PC-3 (cell line): ENCODE measurements at regions not wholly inside any gene's neighbourhood (a gene's known extent, or its start where the extent isn't known, plus 50 kb on each side); places are given as distances from the start of the nearest gene placed in this dataset.
A peak's percentile ranks its signal among the peaks of the same experiment; 100 is the strongest.
"Not testable (repeated sequence)": the region's sequence is repeated elsewhere in the genome, so short reads cannot be mapped to it uniquely, and the experiment has no call there.

Source experiments
- ATAC-seq: fragments of 200-7000 bp; cut with Tn5 transposase; 2 replicates; pipeline ENCODE4 v1.9.1; 2020; ENCODE audit warnings: mild to moderate bottlenecking, moderate library complexity
- BruUV-seq: library from RNA; stranded (reverse); fragments of 400-500 nt; replicated peaks from 2 replicates; lab custom pipeline; 2021; lab: Mats Ljungman, UMichigan
- CTCF ChIA-PET: fragments of 300-600 bp; sonication (Branson Sonifier 250); formaldehyde crosslinking; loops from one replicate; lab custom pipeline; 2022; ENCODE audit warnings: antibody characterized with exemption; lab: Charles Lee
- POLR2A ChIA-PET: fragments of 300-600 bp; sonication (Branson Sonifier 250); formaldehyde crosslinking; loops from one replicate; lab custom pipeline; 2022; ENCODE audit warnings: antibody characterized with exemption; ENCODE audit not compliant: unreplicated experiment; lab: Charles Lee
- DNase-seq: peaks from one replicate; pipeline ENCODE4 v3.0.0-alpha.2; 2015
- H2AFZ ChIP-seq: fragments of 300-600 bp; sonication (generic); 2 replicates; pipeline ENCODE4 v1.6.0; 2016; ENCODE audit warnings: antibody characterized with exemption, low read length
- H3F3A ChIP-seq: fragments of 300-600 bp; sonication (generic); one replicate; pipeline ENCODE4 v1.6.0; 2017; ENCODE audit warnings: antibody characterized with exemption, low read length, control low read depth, mild to moderate bottlenecking; ENCODE audit not compliant: unreplicated experiment
- H3K27ac ChIP-seq: fragments of 300-600 bp; sonication (generic); 2 replicates; pipeline ENCODE4 v1.5.1; 2016; ENCODE audit warnings: mild to moderate bottlenecking, low read length
- H3K27me3 ChIP-seq: fragments of 300-600 bp; sonication (generic); 2 replicates; pipeline ENCODE4 v1.6.1; 2016; ENCODE audit warnings: low read length, mixed read lengths
- H3K36me3 ChIP-seq: fragments of 300-600 bp; sonication (generic); 2 replicates; pipeline ENCODE4 v1.6.1; 2016; ENCODE audit warnings: low read depth, mixed run types, low read length, mixed read lengths
- H3K4me1 ChIP-seq: fragments of 300-600 bp; sonication (generic); 2 replicates; pipeline ENCODE4 v1.5.1; 2016; ENCODE audit warnings: low read length; ENCODE audit not compliant: insufficient read depth
- H3K4me2 ChIP-seq: fragments of 300-600 bp; sonication (generic); 2 replicates; pipeline ENCODE4 v1.6.0; 2016; ENCODE audit warnings: low read length
- H3K4me3 ChIP-seq: fragments of 300-600 bp; sonication (generic); 2 replicates; pipeline ENCODE4 v1.5.1; 2016; ENCODE audit warnings: mild to moderate bottlenecking, low read length, mixed read lengths
- H3K79me2 ChIP-seq: fragments of 300-600 bp; sonication (generic); 2 replicates; pipeline ENCODE4 v1.6.1; 2017; ENCODE audit warnings: low read length, mixed read lengths
- H3K9ac ChIP-seq: fragments of 300-600 bp; sonication (generic); 2 replicates; pipeline ENCODE4 v1.6.0; 2016; ENCODE audit warnings: mild to moderate bottlenecking, low read length
- H3K9me2 ChIP-seq: fragments of 300-600 bp; sonication (generic); replicated peaks from 2 replicates; pipeline ENCODE4 v1.6.1; 2016; ENCODE audit warnings: mixed run types, low read length, mixed read lengths
- H3K9me3 ChIP-seq: fragments of 300-600 bp; sonication (generic); 2 replicates; pipeline ENCODE4 v1.6.1; 2016; ENCODE audit warnings: low read length, mixed read lengths
- H4K20me1 ChIP-seq: fragments of 300-600 bp; sonication (generic); 2 replicates; pipeline ENCODE4 v1.6.1; 2016; ENCODE audit warnings: low read length, mixed read lengths
- CTCF ChIP-seq: fragments of 300-600 bp; sonication (generic); conservative IDR thresholded peaks from 2 replicates; pipeline ENCODE4 v1.5.1; 2017; ENCODE audit warnings: antibody characterized with exemption, low read depth, mild to moderate bottlenecking, low read length
- EZH2 ChIP-seq: fragments of 300-600 bp; sonication (generic); IDR thresholded peaks from one replicate; pipeline ENCODE4 v1.6.1; 2017; ENCODE audit warnings: antibody characterized with exemption, mild to moderate bottlenecking, low read length; ENCODE audit not compliant: unreplicated experiment
- EZH2phosphoT487 ChIP-seq: fragments of 300-600 bp; sonication (generic); IDR thresholded peaks from 2 replicates; pipeline ENCODE4 v1.6.1; 2018; ENCODE audit warnings: mild to moderate bottlenecking, antibody characterized with exemption, low read length, borderline replicate concordance
- intact Hi-C: fragments of 100-400 bp; cut with micrococcal nuclease; formaldehyde crosslinking; loops from 2 replicates; pipeline ENCODE4 v1.9.0; 2023

- BruUV-seq, result no TSS peak
- Histone ChIP-seq H3K36me3 (no peaks in the 10 kb centered on the region), H3K4me2 (no peak overlapping the region), H3F3A (no peaks in the 10 kb centered on the region), H3K4me1 (peaks cover 19% of the 10 kb centered on the region), H3K9me2 (no peaks in the 10 kb centered on the region), H4K20me1 (no peaks in the 10 kb centered on the region), H2AFZ (no peak overlapping the region), H3K4me3 (no peak overlapping the region), H3K27ac (no peak overlapping the region), H3K79me2 (no peaks in the 10 kb centered on the region), H3K9me3 (no peaks in the 10 kb centered on the region), H3K27me3 (no peaks in the 10 kb centered on the region), H3K9ac (no peak overlapping the region)
- POLR2A ChIA-PET, result no interaction called here
- ATAC-seq, result no peak
- peak; percentile 15 for DNase-seq
- intact Hi-C loops, result no loop called here
- CTCF ChIA-PET, result no interaction called here
- TF ChIP-seq EZH2phosphoT487, result no peak
- TF ChIP-seq CTCF, result no peak
- TF ChIP-seq EZH2, result no peak
Observed at GRCh38 chr5:112555691-112556090, 136.6 kb upstream of the EPB41L4A start.

- BruUV-seq, CTCF ChIA-PET, intact Hi-C loops: not testable (repeated sequence)
Observed at GRCh38 chr5:112559501-112559900, 140.4 kb upstream of the EPB41L4A start.

GRCh38 chr5:112560371-112560770 lies 141.3 kb upstream of the EPB41L4A start:
- CTCF ChIA-PET, result no interaction called here
- POLR2A ChIA-PET, result no interaction called here
- H3K9me2 ChIP-seq, result no peaks in the 10 kb centered on the region
- H3K27me3 ChIP-seq, result no peaks in the 10 kb centered on the region
- no peak overlapping the region for H3K4me2 ChIP-seq
- no peak overlapping the region for H3K4me3 ChIP-seq
- no peak overlapping the region for H3K27ac ChIP-seq
- no peaks in the 10 kb centered on the region for H3K79me2 ChIP-seq
- intact Hi-C loops, result no loop called here
- H4K20me1 ChIP-seq, result no peaks in the 10 kb centered on the region
- no peak overlapping the region for H2AFZ ChIP-seq
- H3K36me3 ChIP-seq, result no peaks in the 10 kb centered on the region
- no peak overlapping the region for H3K9ac ChIP-seq
- H3F3A ChIP-seq, result no peaks in the 10 kb centered on the region
- TF ChIP-seq EZH2phosphoT487 (no peak), CTCF (no peak), EZH2 (no peak)
- BruUV-seq, result no TSS peak
- no peaks in the 10 kb centered on the region for H3K9me3 ChIP-seq
- H3K4me1 ChIP-seq, result no peaks in the 10 kb centered on the region
- ATAC-seq (no peak), DNase-seq (no peak)

More at GRCh38 chr5:112559501-112559900, 140.4 kb upstream of the EPB41L4A start:
- H3K9me2 ChIP-seq, DNase-seq, H3K4me1 ChIP-seq, H3K27me3 ChIP-seq, H2AFZ ChIP-seq, H3K4me2 ChIP-seq, H3K36me3 ChIP-seq, ATAC-seq, H4K20me1 ChIP-seq, H3K79me2 ChIP-seq, H3K27ac ChIP-seq, H3K9me3 ChIP-seq, H3K4me3 ChIP-seq, H3K9ac ChIP-seq, POLR2A ChIA-PET, H3F3A ChIP-seq: not testable (repeated sequence)
